GM06990 (cell line): ENCODE measurements at regions not wholly inside any gene's neighbourhood (a gene's known extent, or its start where the extent isn't known, plus 50 kb on each side); places are given as distances from the start of the nearest gene placed in this dataset.

Experiments
- DNase-seq: peaks from one replicate; pipeline ENCODE4 v3.0.0-alpha.2; 2011; ENCODE audit not compliant: insufficient read length; ENCODE audit errors: extremely low read depth
- H3K27me3 ChIP-seq: replicated peaks from 2 replicates; pipeline ENCODE4 v1.6.0; 2011; ENCODE audit warnings: low read length; ENCODE audit not compliant: control insufficient read depth, insufficient read depth
- H3K36me3 ChIP-seq: 2 replicates; pipeline ENCODE4 v1.5.1; 2011; ENCODE audit warnings: low read length; ENCODE audit not compliant: control insufficient read depth, insufficient read depth
- H3K4me3 ChIP-seq: replicated peaks from 2 replicates; pipeline ENCODE4 v1.5.1; 2011; ENCODE audit warnings: low read depth, mild to moderate bottlenecking, control low read depth, low read length
- CTCF ChIP-seq: IDR thresholded peaks from 2 replicates; pipeline ENCODE4 v1.5.1; 2011; ENCODE audit warnings: low read length, control low read depth, mild to moderate bottlenecking, inconsistent platforms; ENCODE audit not compliant: insufficient read depth, poor library complexity, severe bottlenecking

- Histone ChIP-seq H3K36me3 (no peaks in the 10 kb centered on the region), H3K27me3 (no peaks in the 10 kb centered on the region; the same call in 1 of the 2 replicates), H3K4me3 (peak overlapping the region; percentile 61)
- no peak for TF ChIP-seq CTCF
- no peak for DNase-seq
Measured at GRCh38 chr10:22476601-22477321, 131.5 kb downstream of the SPAG6 start.

GRCh38 chr10:22477334-22478287 lies 132.3 kb downstream of the SPAG6 start:
- DNase-seq = no peak
- H3K27me3 ChIP-seq = no peaks in the 10 kb centered on the region
- no peaks in the 10 kb centered on the region for H3K36me3 ChIP-seq
- no peak overlapping the region for H3K4me3 ChIP-seq
- TF ChIP-seq CTCF = no peak

DNA sequence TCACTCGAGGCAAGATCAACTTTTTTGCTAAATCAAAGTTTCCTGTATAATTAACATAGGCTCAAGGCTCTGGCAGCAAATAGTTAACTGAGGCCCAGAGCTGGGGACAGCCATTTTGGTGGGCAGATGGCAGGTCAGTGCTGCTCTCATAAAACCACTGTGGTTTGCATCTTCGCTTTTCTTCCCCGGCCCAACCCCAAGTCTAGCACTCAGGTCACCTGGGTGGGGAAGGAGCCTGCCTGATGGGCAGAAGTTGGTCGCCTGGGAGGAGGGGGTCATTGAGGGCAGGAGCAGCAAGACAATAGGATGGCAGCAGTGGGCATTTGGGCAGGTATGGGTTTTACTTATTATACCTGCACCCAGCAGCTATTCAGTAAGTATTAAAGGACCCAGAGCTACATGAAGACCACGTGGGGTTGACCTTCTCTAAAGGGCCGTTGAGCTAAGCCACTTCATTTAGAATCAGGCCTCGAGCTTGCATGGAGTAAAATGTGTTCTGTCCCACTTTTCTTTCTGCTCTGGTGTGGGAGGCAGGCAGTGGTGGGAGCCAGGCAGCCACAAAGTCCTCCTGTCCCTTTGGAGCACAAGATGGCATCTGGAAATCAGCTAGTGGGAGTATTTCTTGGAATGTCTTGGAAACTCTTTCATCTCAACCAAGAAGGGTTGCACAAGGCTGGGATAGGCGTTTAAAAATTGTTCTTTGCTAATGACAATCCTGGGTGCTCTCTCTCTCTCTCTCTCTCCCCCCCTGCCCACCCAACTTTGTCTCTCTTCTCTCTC lies 133.4 kb downstream of the SPAG6 start:
- TF ChIP-seq CTCF = no peak
- no peaks in the 10 kb centered on the region for H3K27me3 ChIP-seq
- no peaks in the 10 kb centered on the region for H3K36me3 ChIP-seq
- DNase-seq = no peak
- no peak overlapping the region for H3K4me3 ChIP-seq

DNA sequence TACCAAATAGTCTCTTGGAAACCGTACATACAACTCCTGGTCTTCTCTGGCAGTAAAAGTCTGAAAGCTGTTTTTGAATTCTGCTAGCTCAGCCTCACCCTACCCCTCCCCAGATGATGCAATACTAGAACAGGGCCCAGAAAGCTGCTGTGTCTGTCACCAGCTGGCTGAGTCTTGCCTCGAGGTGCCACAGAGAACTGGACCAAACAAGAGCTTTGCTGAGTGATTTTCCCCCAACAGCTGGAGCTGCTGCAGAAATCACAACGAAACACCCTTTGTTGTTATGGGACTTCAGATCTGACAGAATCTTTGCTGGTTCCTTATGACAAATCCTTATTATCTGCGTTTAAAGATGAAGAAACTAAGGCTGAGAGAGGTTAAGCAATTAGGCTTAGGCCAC lies 134.1 kb downstream of the SPAG6 start:
- TF ChIP-seq CTCF = no peak
- Histone ChIP-seq H3K36me3 (no peaks in the 10 kb centered on the region), H3K27me3 (no peaks in the 10 kb centered on the region), H3K4me3 (no peak overlapping the region)
- no peak for DNase-seq

- Histone ChIP-seq H3K4me3 (no peak overlapping the region), H3K27me3 (no peaks in the 10 kb centered on the region), H3K36me3 (no peaks in the 10 kb centered on the region)
- no peak for TF ChIP-seq CTCF
- DNase-seq = no peak
Measured at GRCh38 chr10:22481106-22481505, 135.8 kb downstream of the SPAG6 start.
